B cell (primary cell): ENCODE measurements at regions not wholly inside any gene's neighbourhood (a gene's known extent, or its start where the extent isn't known, plus 50 kb on each side); places are given as distances from the start of the nearest gene placed in this dataset.

Experiments
- ATAC-seq: fragments of 200-7000 bp; cut with Tn5 transposase; one replicate; pipeline ENCODE4 v1.10.0; 2021; ENCODE audit warnings: low read depth, mild to moderate bottlenecking, moderate number of reproducible peaks, moderate library complexity
- CTCF ChIA-PET: fragments of 350-600 bp; sonication (Branson Sonifier 250); formaldehyde crosslinking; loops from one replicate; lab custom pipeline; 2021; ENCODE audit warnings: antibody characterized with exemption, inconsistent platforms; lab: Charles Lee
- POLR2A ChIA-PET: fragments of 350-600 bp; sonication (Branson Sonifier 250); formaldehyde crosslinking; loops from one replicate; lab custom pipeline; 2021; ENCODE audit warnings: antibody characterized with exemption; lab: Charles Lee
- DNase-seq: peaks from one replicate; pipeline ENCODE4 v3.0.0; 2013
- H2AFZ ChIP-seq: 2 replicates; pipeline ENCODE4 v1.6.1; 2012; ENCODE audit warnings: mild to moderate bottlenecking, low read depth, low read length; ENCODE audit not compliant: insufficient read depth, poor library complexity, severe bottlenecking
- H3K27ac ChIP-seq, 2 donors: 1 replicate in 1 of 2; 2 replicates in 1 of 2; pipeline ENCODE4 v1.5.1; 2012 to 2013; ENCODE audit warnings: low read length in 2 of 2, mild to moderate bottlenecking in 2 of 2, moderate library complexity in 1 of 2
- H3K27me3 ChIP-seq, 4 experiments: fragments of 200-600 bp in 1 of 4; sonication (generic) in 1 of 4; replicated peaks in 1 of 4; 1 replicate in 2 of 4; 2 replicates in 2 of 4; pipeline versions ENCODE4 v1.6.1 to v1.7.0; 2013 to 2016; ENCODE audit warnings: low read length in 3 of 4, mild to moderate bottlenecking in 2 of 4, mixed read lengths in 1 of 4, moderate library complexity in 1 of 4; ENCODE audit not compliant: insufficient read depth in 4 of 4, control insufficient read depth in 3 of 4; ENCODE audit errors: control extremely low read depth in 1 of 4
- H3K36me3 ChIP-seq, 2 experiments: replicated peaks in 1 of 2; 1 replicate in 1 of 2; 2 replicates in 1 of 2; pipeline versions ENCODE4 v1.6.1 to v1.7.1; 2013; ENCODE audit warnings: low read length in 1 of 2; ENCODE audit not compliant: insufficient read depth in 2 of 2, control insufficient read depth in 1 of 2; ENCODE audit errors: control extremely low read depth in 1 of 2, extremely low read depth in 1 of 2
- H3K4me1 ChIP-seq, 2 donors: fragments of 200-600 bp in 1 of 2; sonication (generic) in 1 of 2; 1 replicate in 1 of 2; 2 replicates in 1 of 2; pipeline versions ENCODE4 v1.5.1 to v1.6.1; 2013 to 2017; ENCODE audit warnings: low read length in 2 of 2; ENCODE audit not compliant: control insufficient read depth in 2 of 2, insufficient read depth in 2 of 2
- H3K4me2 ChIP-seq: replicated peaks from 2 replicates; pipeline ENCODE3; 2012; ENCODE audit warnings: mild to moderate bottlenecking, low read depth, low read length; ENCODE audit not compliant: poor library complexity, severe bottlenecking
- H3K4me3 ChIP-seq, 5 experiments: fragments of 200-600 bp in 1 of 5; sonication (generic) in 1 of 5; 1 replicate in 3 of 5; 2 replicates in 2 of 5; pipeline versions ENCODE4 v1.5.1 to v1.7.0; 2011 to 2016; ENCODE audit warnings: low read length in 4 of 5, mild to moderate bottlenecking in 4 of 5, low read depth in 2 of 5, control low read depth in 1 of 5, moderate library complexity in 1 of 5; ENCODE audit not compliant: insufficient read depth in 1 of 5; ENCODE audit errors: control extremely low read depth in 1 of 5, extremely low read depth in 1 of 5
- H3K79me2 ChIP-seq: fragments of 200-600 bp; sonication (generic); one replicate; pipeline ENCODE4 v1.6.0; 2016; ENCODE audit warnings: low read length; ENCODE audit not compliant: control insufficient read depth, insufficient read depth
- H3K9ac ChIP-seq: fragments of 200-600 bp; sonication (generic); 2 replicates; pipeline ENCODE4 v1.6.1; 2017; ENCODE audit warnings: mild to moderate bottlenecking, low read length, moderate library complexity
- H3K9me3 ChIP-seq, 3 donors: one replicate each; pipeline versions ENCODE4 v1.6.1 to v1.7.1; 2013; ENCODE audit warnings: low read length in 2 of 3; ENCODE audit not compliant: control insufficient read depth in 2 of 3, insufficient read depth in 1 of 3; ENCODE audit errors: control extremely low read depth in 1 of 3
- H4K20me1 ChIP-seq: 2 replicates; pipeline ENCODE4 v1.6.0; 2012; ENCODE audit warnings: mild to moderate bottlenecking, low read length; ENCODE audit not compliant: insufficient read depth, control insufficient read depth, poor library complexity, severe bottlenecking
- H3K27ac Mint-ChIP-seq: one replicate; pipeline ENCODE4 v1.8.0; 2021; ENCODE audit warnings: mixed read lengths
- H3K27me3 Mint-ChIP-seq: one replicate; pipeline ENCODE4 v1.8.0; 2021; ENCODE audit warnings: mixed read lengths
- H3K4me1 Mint-ChIP-seq: one replicate; pipeline ENCODE4 v1.8.0; 2021; ENCODE audit warnings: mixed read lengths
- H3K4me3 Mint-ChIP-seq: one replicate; pipeline ENCODE4 v1.8.0; 2021; ENCODE audit warnings: mixed read lengths
- H3K9me3 Mint-ChIP-seq: one replicate; pipeline ENCODE4 v1.8.0; 2022; ENCODE audit warnings: mixed read lengths; ENCODE audit not compliant: insufficient read depth
- CTCF ChIP-seq: fragments of 200-600 bp; IDR thresholded peaks from one replicate; pipeline ENCODE4 v1.8.0; 2022; ENCODE audit warnings: antibody characterized with exemption, mild to moderate bottlenecking
- EZH2 ChIP-seq: IDR thresholded peaks from 2 replicates; pipeline ENCODE4 v1.6.1; 2012; ENCODE audit warnings: borderline replicate concordance, low read depth, mild to moderate bottlenecking, moderate library complexity, low read length; ENCODE audit not compliant: insufficient read depth, poor library complexity, severe bottlenecking
- WGBS: methylation state at CpG from one replicate; pipeline ENCODE4 v1.1.5; 2013; ENCODE audit warnings: missing lambda C conversion rate; ENCODE audit not compliant: insufficient coverage; 5-methylcytosine and 5-hydroxymethylcytosine counted together
- intact Hi-C: fragments of 100-400 bp; cut with micrococcal nuclease; formaldehyde crosslinking; loops from one replicate; pipeline ENCODE4 v1.10.0; 2022

DNA sequence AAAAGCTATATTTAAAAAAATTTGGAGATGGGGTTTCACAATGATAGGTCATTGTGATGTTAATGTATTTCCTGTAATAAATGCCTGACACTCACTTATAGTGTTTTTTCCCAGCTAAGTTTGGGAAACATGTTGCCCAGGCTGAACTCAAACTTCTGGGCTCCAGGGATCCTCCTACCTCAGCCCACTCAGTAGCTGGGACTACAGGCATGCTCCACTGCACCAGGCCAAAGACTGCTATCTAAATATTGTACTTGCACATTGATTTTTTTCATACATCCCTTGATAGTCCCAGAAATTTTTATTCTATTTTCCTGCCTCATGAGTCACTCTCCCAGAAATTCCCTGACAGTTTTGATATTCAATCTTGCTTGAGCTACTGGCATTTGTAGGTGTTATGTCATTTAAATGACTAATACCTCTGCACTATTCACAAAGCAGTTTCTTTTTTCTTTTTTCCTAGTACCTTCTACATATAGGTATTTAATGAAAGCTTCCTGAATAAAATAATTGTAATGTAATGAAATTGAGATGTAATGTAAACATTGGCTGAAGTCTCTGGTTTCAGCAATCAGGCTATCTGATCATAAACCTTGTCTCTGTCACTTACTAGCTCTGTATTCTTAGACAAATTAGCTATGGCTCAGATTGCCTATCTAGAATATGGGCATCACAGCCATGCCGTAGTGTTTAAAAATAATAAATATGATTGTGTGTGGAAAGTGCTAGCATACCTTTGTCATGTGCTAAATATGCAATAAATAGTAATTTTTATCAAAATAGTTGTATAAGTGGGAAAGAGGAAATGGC, 1973.0 kb upstream of the AGA start:
- intact Hi-C loops, result no loop called here
- Mint-ChIP-seq H3K4me3 (no peak overlapping the region), H3K27me3 (no peaks in the 10 kb centered on the region), H3K9me3 (peaks cover 9% of the 10 kb centered on the region), H3K4me1 (no peaks in the 10 kb centered on the region), H3K27ac (no peak overlapping the region)
- H4K20me1 ChIP-seq, result no peaks in the 10 kb centered on the region
- WGBS, result no CpG with 5 or more reads among the region's 1 CpG
- CTCF ChIA-PET, result no interaction called here
- TF ChIP-seq CTCF, result no peak
- TF ChIP-seq EZH2, result no peak
- DNase-seq, result no peak
- H3K9me3 ChIP-seq, result no peaks in the 10 kb centered on the region
- no peak overlapping the region for H3K4me3 ChIP-seq
- POLR2A ChIA-PET, result no interaction called here
- no peak overlapping the region for H3K4me2 ChIP-seq
- H3K9ac ChIP-seq, result no peak overlapping the region
- no peaks in the 10 kb centered on the region for H3K27me3 ChIP-seq
- no peak overlapping the region for H3K27ac ChIP-seq
- H2AFZ ChIP-seq, result no peak overlapping the region
- H3K4me1 ChIP-seq, result no peaks in the 10 kb centered on the region
- no peaks in the 10 kb centered on the region for H3K79me2 ChIP-seq
- ATAC-seq, result no peak
- H3K36me3 ChIP-seq, result no peaks in the 10 kb centered on the region

DNA sequence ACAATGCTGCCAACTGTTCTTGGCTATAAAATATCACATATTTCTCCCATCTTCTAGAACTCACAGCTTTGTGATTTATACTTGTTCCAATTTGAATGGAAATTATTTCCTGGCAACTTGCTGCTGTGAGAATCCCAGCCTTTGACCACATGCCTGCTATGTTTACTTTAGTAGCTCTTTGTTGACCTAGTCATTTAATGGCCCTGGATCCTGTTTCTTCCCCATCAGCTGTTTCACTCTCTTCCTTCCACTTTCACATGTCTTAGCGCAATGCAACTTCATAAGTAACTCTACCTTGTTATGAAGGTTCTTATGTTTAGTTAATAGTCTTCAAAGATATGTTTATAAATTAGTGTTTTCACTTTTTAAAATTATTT, 1973.6 kb upstream of the AGA start:
- POLR2A ChIA-PET, result no interaction called here
- ATAC-seq, result no peak

More for the DNA sequence above, 1973.6 kb upstream of the AGA start:
- Histone ChIP-seq H3K27me3 (no peaks in the 10 kb centered on the region), H3K9me3 (no peaks in the 10 kb centered on the region), H2AFZ (no peak overlapping the region), H4K20me1 (no peaks in the 10 kb centered on the region), H3K79me2 (no peaks in the 10 kb centered on the region), H3K4me1 (no peaks in the 10 kb centered on the region), H3K27ac (no peak overlapping the region), H3K4me3 (no peak overlapping the region), H3K4me2 (no peak overlapping the region), H3K36me3 (no peaks in the 10 kb centered on the region), H3K9ac (no peak overlapping the region)
- WGBS, result no CpG with 5 or more reads among the region's 1 CpG
- intact Hi-C loops, result no loop called here
- TF ChIP-seq EZH2 (no peak), CTCF (no peak)
- Mint-ChIP-seq H3K9me3 (peaks cover 9% of the 10 kb centered on the region), H3K27me3 (no peaks in the 10 kb centered on the region), H3K27ac (no peak overlapping the region), H3K4me3 (no peak overlapping the region), H3K4me1 (no peaks in the 10 kb centered on the region)
- DNase-seq, result no peak
- CTCF ChIA-PET, result no interaction called here
